ENCODE measurements at regions not wholly inside any gene's neighbourhood (a gene's known extent, or its start where the extent isn't known, plus 50 kb on each side); places are given as distances from the start of the nearest gene placed in this dataset.

DNA sequence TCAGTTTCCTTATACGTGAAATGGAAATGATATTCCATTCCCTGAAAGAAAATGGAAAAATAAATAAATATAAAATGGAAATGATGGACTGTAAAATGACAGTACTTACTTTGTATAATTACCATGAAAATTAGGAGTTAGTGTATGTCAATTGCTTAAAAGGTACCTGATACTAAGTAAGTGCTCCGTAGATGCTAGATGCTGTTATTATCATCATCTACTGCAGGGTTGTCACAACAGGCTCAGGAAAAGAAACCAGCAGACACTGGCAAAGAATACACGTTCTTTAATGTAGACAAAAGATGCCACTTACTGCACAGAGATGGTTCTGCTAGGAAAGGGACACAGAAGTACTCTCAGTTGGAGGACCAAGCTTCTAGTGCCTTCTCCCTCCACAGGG, 64.0 kb upstream of the KCNN2 start:
- no peak for DNase-seq

DNA sequence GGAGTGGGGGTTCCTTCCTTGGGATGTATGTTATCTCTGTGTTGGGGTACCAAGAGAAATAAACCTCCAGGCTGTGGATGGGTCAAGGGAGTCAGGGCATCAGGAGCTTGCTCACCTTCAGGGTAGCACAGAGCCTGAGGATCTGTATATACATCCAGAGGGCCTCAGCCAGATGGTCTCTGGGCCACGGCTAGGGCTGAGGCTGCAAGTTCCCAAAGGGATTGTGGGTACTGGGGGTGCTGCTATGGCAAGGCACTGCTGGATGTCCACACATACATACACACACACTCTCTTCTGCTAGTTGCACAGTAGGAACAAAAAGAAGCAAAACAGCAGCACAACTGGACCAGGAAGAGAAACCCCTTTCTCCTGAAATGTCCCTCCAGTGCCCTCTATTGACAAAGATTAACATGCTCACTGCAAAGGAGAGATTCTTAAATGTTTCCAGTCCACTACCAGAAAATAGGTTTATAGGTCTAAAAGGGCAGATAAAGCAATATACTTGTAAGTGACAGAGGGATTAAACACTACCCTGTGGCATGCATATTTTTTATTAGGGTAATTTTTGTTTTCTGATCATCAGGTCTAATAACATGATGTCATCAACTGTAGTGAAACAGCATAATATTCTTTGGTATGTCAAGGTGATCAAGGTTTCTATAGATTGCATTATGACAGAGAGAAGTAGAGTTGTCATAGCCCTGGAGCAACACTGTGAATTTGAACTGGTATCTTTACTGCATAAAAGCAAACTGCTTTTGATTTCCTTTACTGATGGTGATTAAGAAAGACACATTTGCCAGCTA, 56.3 kb upstream of the KCNN2 start:
- DNase-seq, result no peak

DNA sequence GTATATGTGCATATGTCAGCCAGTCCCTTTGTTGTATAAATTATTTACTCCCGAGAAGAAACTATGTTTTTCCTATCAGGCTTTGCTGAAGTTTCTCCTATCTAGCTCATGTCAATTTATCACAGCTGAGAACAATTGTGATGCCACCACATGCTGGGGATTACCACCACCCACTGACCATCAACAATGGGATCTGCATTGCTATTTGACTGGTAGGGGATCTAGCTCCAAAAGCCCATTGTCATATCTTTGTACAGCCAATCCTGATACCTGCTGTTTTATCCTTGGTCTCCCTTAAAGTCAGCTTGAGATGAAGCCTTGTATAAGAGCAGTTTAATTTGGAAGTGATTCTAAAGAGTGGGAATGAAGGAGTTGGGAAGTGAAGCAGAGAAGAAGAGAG, 53.9 kb upstream of the KCNN2 start:
- no peak for DNase-seq

DNA sequence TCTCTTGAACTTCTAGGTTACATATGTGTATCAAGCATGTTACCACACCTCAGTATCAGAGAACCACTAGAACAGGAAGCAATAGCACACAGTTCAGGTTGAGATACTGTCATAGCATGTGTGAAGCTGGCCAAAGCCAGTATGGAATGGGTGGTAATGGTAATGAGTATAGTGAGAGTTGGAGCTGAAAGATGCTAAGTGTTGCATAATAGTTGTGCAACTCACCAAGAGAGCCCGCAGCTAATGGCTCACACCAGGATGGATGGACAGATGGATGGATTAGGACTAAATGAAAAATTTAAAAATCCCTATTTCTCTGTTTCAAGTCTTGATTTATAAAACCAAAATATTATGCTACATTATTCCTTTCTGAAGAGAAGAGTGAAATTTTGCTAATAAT, 53.4 kb upstream of the KCNN2 start:
- no peak for DNase-seq

DNA sequence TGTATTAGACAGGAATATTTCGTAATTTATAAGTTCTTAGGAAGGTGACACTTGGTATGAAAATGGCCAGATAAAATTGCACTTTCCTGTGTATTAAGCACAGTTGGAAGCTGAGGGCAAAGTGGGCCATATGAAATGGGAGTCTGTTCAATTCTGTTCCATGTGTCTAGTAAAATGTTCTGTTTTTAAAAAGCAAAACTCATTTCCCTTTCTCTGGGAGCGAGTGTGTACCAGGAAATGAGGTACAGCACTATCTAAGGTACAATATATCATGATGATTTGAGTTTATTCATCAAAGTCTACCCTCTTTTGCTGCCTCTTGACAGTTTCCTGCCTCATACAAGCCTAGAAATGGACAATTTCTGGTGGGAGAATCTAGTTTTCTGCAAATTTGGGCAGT, 51.2 kb upstream of the KCNN2 start:
- no peak for DNase-seq

DNA sequence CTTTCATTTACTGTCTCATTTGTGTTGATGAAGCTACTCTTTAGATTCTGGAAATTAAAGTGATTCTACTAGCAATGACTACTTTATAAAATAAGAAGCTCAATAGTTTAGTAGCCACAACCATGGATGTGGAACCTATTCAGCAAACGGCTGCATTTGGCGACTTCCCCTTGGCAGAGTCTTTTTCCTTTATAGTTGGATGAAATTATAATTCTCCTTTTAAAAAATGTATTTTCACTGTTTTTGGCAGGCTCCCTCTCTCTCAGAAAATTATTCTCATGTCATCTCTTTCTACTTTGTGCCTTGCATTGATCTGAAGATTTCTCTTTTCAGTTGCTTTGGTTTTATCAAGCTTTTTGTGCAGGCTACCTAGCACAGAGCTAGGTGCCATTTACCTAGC, 50.6 kb upstream of the KCNN2 start:
- no peak for DNase-seq

DNA sequence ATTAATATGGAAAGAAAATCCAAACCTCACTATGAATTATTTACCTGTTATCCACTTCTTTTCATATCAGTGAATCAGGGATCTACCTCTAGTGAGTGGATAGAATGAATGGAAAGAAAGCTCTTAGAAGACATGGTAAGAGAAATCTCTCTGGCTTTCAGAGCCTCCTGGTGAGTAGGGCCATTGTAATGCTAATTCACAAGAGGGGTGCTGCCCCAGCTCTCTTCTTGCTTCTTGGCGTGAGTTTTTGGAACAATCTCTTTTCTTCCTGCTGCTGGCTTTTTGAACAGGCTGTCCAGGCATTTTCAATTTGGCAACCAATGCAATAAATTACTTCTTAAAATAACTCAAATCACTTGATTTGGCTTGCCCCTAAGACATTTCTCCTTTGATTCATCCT, 49.9 kb upstream of the KCNN2 start:
- no peak for DNase-seq

Measured in NCI-H1694 (cell line).